SK-N-MC (cell line): ENCODE measurements at regions not wholly inside any gene's neighbourhood (a gene's known extent, or its start where the extent isn't known, plus 50 kb on each side); places are given as distances from the start of the nearest gene placed in this dataset.
A peak's percentile ranks its signal among the peaks of the same experiment; 100 is the strongest.

Experiments used
- DNase-seq: peaks from one replicate; pipeline ENCODE4 v3.0.0-alpha.2; 2011; ENCODE audit warnings: low read depth, low spot score
- H3K27ac ChIP-seq: fragments of 200-600 bp; sonication (generic); 2 replicates; pipeline ENCODE4 v1.5.1; 2016; ENCODE audit warnings: mixed run types
- H3K36me3 ChIP-seq: fragments of 200-600 bp; sonication (generic); 2 replicates; pipeline ENCODE4 v1.6.1; 2017; ENCODE audit warnings: antibody characterized with exemption, low read length, mixed read lengths; ENCODE audit not compliant: insufficient read depth
- H3K4me3 ChIP-seq: fragments of 200-600 bp; sonication (generic); 2 replicates; pipeline ENCODE4 v1.5.1; 2016
- H3K9ac ChIP-seq: fragments of 200-600 bp; sonication (generic); 2 replicates; pipeline ENCODE4 v1.8.0; 2017; ENCODE audit warnings: mixed run types, mixed read lengths; ENCODE audit not compliant: insufficient read length
- H3K9me3 ChIP-seq: fragments of 200-600 bp; sonication (generic); 2 replicates; pipeline ENCODE4 v1.6.1; 2017; ENCODE audit warnings: low read depth, mild to moderate bottlenecking, antibody characterized with exemption, low read length, moderate library complexity, mixed read lengths
- EZH2 ChIP-seq: fragments of 200-600 bp; sonication (generic); IDR thresholded peaks from one replicate; pipeline ENCODE4 v1.6.1; 2017; ENCODE audit warnings: antibody characterized with exemption
- FOXP2 ChIP-seq: optimal IDR thresholded peaks from 2 replicates; pipeline ENCODE3; 2011; ENCODE audit warnings: mild to moderate bottlenecking, moderate library complexity; ENCODE audit not compliant: insufficient read depth; ENCODE audit errors: extremely low read length, control extremely low read depth
- POLR2AphosphoS5 ChIP-seq: IDR thresholded peaks from 2 replicates; pipeline ENCODE4 v1.6.1; 2012; ENCODE audit warnings: mild to moderate bottlenecking, low read depth, low read length, borderline replicate concordance

- TF ChIP-seq POLR2AphosphoS5 (no peak), FOXP2 (no peak)
- Histone ChIP-seq H3K36me3 (no peaks in the 10 kb centered on the region), H3K9me3 (no peaks in the 10 kb centered on the region), H3K9ac (no peak overlapping the region), H3K4me3 (no peak overlapping the region), H3K27ac (no peak overlapping the region)
- no peak for DNase-seq
These were observed 596.5 kb downstream of the IRX1 start for GRCh38 chr5:4192111-4192510.

- DNase-seq: no peak
- Histone ChIP-seq H3K9me3 (no peaks in the 10 kb centered on the region), H3K9ac (no peak overlapping the region), H3K4me3 (no peak overlapping the region), H3K27ac (no peak overlapping the region), H3K36me3 (no peaks in the 10 kb centered on the region)
- TF ChIP-seq FOXP2: no peak
These were observed 601.1 kb downstream of the IRX1 start for GRCh38 chr5:4196744-4197143.

- TF ChIP-seq POLR2AphosphoS5 (no peak), EZH2 (no peak), FOXP2 (no peak)
- DNase-seq: no peak
- Histone ChIP-seq H3K27ac (no peak overlapping the region), H3K36me3 (no peaks in the 10 kb centered on the region), H3K4me3 (no peak overlapping the region), H3K9ac (no peak overlapping the region), H3K9me3 (no peaks in the 10 kb centered on the region)
These were observed 601.5 kb downstream of the IRX1 start for GRCh38 chr5:4197151-4197550.

- no peak overlapping the region for H3K27ac ChIP-seq
- DNase-seq: no peak
These were observed 602.8 kb downstream of the IRX1 start for GRCh38 chr5:4198461-4198860.

GRCh38 chr5:4199049-4199841 is 603.6 kb downstream of the IRX1 start:
- no peaks in the 10 kb centered on the region for H3K36me3 ChIP-seq
- no peaks in the 10 kb centered on the region for H3K9me3 ChIP-seq
- no peak overlapping the region for H3K27ac ChIP-seq
- TF ChIP-seq EZH2 (no peak), POLR2AphosphoS5 (no peak), FOXP2 (no peak)
- H3K9ac ChIP-seq: no peak overlapping the region
- H3K4me3 ChIP-seq: no peak overlapping the region
- no peak for DNase-seq

More at GRCh38 chr5:4198461-4198860, 602.8 kb downstream of the IRX1 start:
- TF ChIP-seq FOXP2 (no peak), EZH2 (no peak), POLR2AphosphoS5 (no peak)
- H3K9me3 ChIP-seq: no peaks in the 10 kb centered on the region
- no peak overlapping the region for H3K9ac ChIP-seq
- no peaks in the 10 kb centered on the region for H3K36me3 ChIP-seq
- H3K4me3 ChIP-seq: no peak overlapping the region

- Histone ChIP-seq H3K36me3 (no peaks in the 10 kb centered on the region), H3K9me3 (no peaks in the 10 kb centered on the region), H3K9ac (no peak overlapping the region), H3K4me3 (no peak overlapping the region), H3K27ac (no peak overlapping the region)
- TF ChIP-seq FOXP2 (no peak), EZH2 (no peak), POLR2AphosphoS5 (no peak)
- no peak for DNase-seq
These were observed 607.5 kb downstream of the IRX1 start for GRCh38 chr5:4203146-4203545.

- Histone ChIP-seq H3K4me3 (no peak overlapping the region), H3K9me3 (no peaks in the 10 kb centered on the region), H3K9ac (no peak overlapping the region), H3K27ac (no peak overlapping the region), H3K36me3 (no peaks in the 10 kb centered on the region)
- no peak for TF ChIP-seq EZH2
- TF ChIP-seq POLR2AphosphoS5: no peak
- no peak for TF ChIP-seq FOXP2
- DNase-seq: no peak
These were observed 608.9 kb downstream of the IRX1 start for GRCh38 chr5:4204276-4205141.

GRCh38 chr5:4205398-4205797 is 609.8 kb downstream of the IRX1 start:
- no peak for TF ChIP-seq EZH2
- TF ChIP-seq POLR2AphosphoS5: no peak
- no peak for TF ChIP-seq FOXP2
- no peaks in the 10 kb centered on the region for H3K36me3 ChIP-seq
- H3K27ac ChIP-seq: 0 out of 2 replicates have a peak overlapping the region, but pooled peaks have one; percentile 50
- peak; percentile 47 for DNase-seq
- H3K9me3 ChIP-seq: no peaks in the 10 kb centered on the region
- no peak overlapping the region for H3K9ac ChIP-seq
- no peak overlapping the region for H3K4me3 ChIP-seq
